Naive thymus-derived CD8-positive, alpha-beta T cell (primary cell): ENCODE measurements at regions not wholly inside any gene's neighbourhood (a gene's known extent, or its start where the extent isn't known, plus 50 kb on each side); places are given as distances from the start of the nearest gene placed in this dataset.

Experiments used
- ATAC-seq, 2 donors: fragments of 150-1000 bp; cut with Tn5 transposase in 1 of 2; sonication (Bioruptor Pico), chemical (Tn5 transposase) in 1 of 2; 1 replicate in 1 of 2; 2 replicates in 1 of 2; pipeline ENCODE4 v1.10.0; 2021; ENCODE audit warnings: mild to moderate bottlenecking in 2 of 2, moderate library complexity in 2 of 2
- POLR2A ChIA-PET: fragments of 350-600 bp; sonication (Branson Sonifier 250); formaldehyde crosslinking; loops from one replicate; lab custom pipeline; 2021; ENCODE audit warnings: antibody characterized with exemption; lab: Charles Lee
- DNase-seq, 10 donors: peaks; one replicate each; pipeline versions ENCODE4 v3.0.0 to v3.0.0-alpha.2; 2020 to 2022
- H3K27ac Mint-ChIP-seq, 10 donors: one replicate each; pipeline ENCODE4 v1.8.0; 2020 to 2022; ENCODE audit warnings: mild to moderate bottlenecking in 10 of 10, mixed read lengths in 10 of 10, moderate library complexity in 4 of 10, inconsistent platforms in 1 of 10
- H3K27me3 Mint-ChIP-seq, 5 donors: one replicate each; pipeline ENCODE4 v1.8.0; 2021 to 2022; ENCODE audit warnings: mixed read lengths in 5 of 5
- H3K36me3 Mint-ChIP-seq, 3 donors: one replicate each; pipeline ENCODE4 v1.8.0; 2020 to 2022; ENCODE audit warnings: mixed read lengths in 3 of 3, mild to moderate bottlenecking in 2 of 3, inconsistent platforms in 1 of 3
- H3K4me1 Mint-ChIP-seq, 4 donors: one replicate each; pipeline ENCODE4 v1.8.0; 2021 to 2022; ENCODE audit warnings: mixed read lengths in 4 of 4
- H3K4me3 Mint-ChIP-seq, 10 donors: one replicate each; pipeline ENCODE4 v1.8.0; 2020 to 2022; ENCODE audit warnings: mild to moderate bottlenecking in 10 of 10, mixed read lengths in 10 of 10, moderate library complexity in 6 of 10, inconsistent platforms in 1 of 10
- H3K9me3 Mint-ChIP-seq, 9 donors: one replicate each; pipeline ENCODE4 v1.8.0; 2020 to 2022; ENCODE audit warnings: mixed read lengths in 9 of 9, mild to moderate bottlenecking in 3 of 9, inconsistent platforms in 1 of 9, moderate library complexity in 1 of 9

GRCh38 chr1:4586611-4587160 is 67.7 kb upstream of the AJAP1 start:
- Mint-ChIP-seq H3K9me3 (no peaks in the 10 kb centered on the region), H3K27ac (no peak overlapping the region), H3K36me3 (no peaks in the 10 kb centered on the region), H3K4me1 (peaks cover 0 to 5% (median 3%) of the 10 kb centered on the region in 4 donors), H3K27me3 (peaks cover 27 to 53% (median 34%) of the 10 kb centered on the region in 5 donors), H3K4me3 (no peak overlapping the region)
- DNase-seq: no peak
- ATAC-seq: no peak
- POLR2A ChIA-PET: no interaction called here

DNA sequence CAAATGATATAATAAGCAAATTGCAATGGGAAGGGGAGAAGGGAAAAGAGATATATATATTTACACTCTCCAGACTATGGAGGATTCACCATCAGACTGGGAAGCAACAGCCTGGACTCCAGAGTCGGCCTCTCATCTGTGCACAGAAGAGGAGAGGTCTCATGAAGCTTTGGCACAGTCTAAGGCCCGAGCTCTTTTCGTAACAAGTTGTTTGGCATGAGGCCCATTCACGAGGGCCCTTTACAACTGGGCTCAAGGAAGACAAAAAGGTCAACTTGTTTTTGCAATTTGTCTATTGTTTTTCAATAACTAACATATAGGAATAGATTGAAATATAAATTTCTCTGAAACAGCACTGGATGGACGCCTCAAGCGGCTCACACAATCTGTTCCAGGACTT is 66.7 kb upstream of the AJAP1 start:
- H3K4me3 Mint-ChIP-seq: no peak overlapping the region
- POLR2A ChIA-PET: no interaction called here
- H3K27me3 Mint-ChIP-seq: peaks cover 27 to 50% (median 33%) of the 10 kb centered on the region in 5 donors
- H3K4me1 Mint-ChIP-seq: peaks cover 0 to 5% (median 3%) of the 10 kb centered on the region in 4 donors
- ATAC-seq (no peak), DNase-seq (no peak)
- no peaks in the 10 kb centered on the region for H3K9me3 Mint-ChIP-seq
- no peaks in the 10 kb centered on the region for H3K36me3 Mint-ChIP-seq
- H3K27ac Mint-ChIP-seq: no peak overlapping the region

GRCh38 chr1:4590756-4591155 is 63.7 kb upstream of the AJAP1 start:
- Mint-ChIP-seq H3K27me3 (peaks cover 12 to 30% (median 14%) of the 10 kb centered on the region in 5 donors), H3K4me1 (no peaks in the 10 kb centered on the region), H3K4me3 (no peak overlapping the region), H3K27ac (no peak overlapping the region), H3K36me3 (no peaks in the 10 kb centered on the region), H3K9me3 (no peaks in the 10 kb centered on the region)
- ATAC-seq (no peak), DNase-seq (no peak)
- POLR2A ChIA-PET: no interaction called here

DNA sequence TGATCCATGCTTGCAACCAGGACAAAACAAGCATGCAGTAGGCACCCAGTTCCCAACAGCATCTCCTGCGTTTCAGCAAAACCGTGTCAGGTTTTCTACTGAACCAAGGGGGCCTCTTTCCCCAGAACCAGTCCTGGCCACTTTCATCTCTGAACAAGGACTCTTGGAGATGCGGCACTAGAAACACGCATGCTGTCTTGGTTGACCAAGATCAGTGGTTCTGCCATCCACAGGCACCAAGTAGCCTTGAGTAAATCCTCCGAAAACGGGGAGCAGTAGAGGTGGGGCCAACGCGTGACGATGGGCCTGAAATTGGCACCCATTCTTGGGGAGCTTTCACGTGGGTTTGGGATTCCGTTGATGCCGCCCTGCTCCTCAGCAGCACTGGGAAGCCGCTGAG is 62.5 kb upstream of the AJAP1 start:
- H3K36me3 Mint-ChIP-seq: no peaks in the 10 kb centered on the region
- POLR2A ChIA-PET: no interaction called here
- no peaks in the 10 kb centered on the region for H3K4me1 Mint-ChIP-seq
- H3K27me3 Mint-ChIP-seq: peaks cover 3 to 19% (median 6%) of the 10 kb centered on the region in 5 donors
- H3K9me3 Mint-ChIP-seq: no peaks in the 10 kb centered on the region
- DNase-seq: no peak
- ATAC-seq: no peak
- no peak overlapping the region for H3K4me3 Mint-ChIP-seq
- no peak overlapping the region for H3K27ac Mint-ChIP-seq

- peaks cover 0 to 14% (median 2%) of the 10 kb centered on the region in 5 donors for H3K27me3 Mint-ChIP-seq
- ATAC-seq (no peak), DNase-seq (no peak)
- H3K27ac Mint-ChIP-seq: peak overlapping the region in 1 of 10 donors; percentile 65
- H3K4me3 Mint-ChIP-seq: no peak overlapping the region
- no peaks in the 10 kb centered on the region for H3K36me3 Mint-ChIP-seq
- no peaks in the 10 kb centered on the region for H3K9me3 Mint-ChIP-seq
- H3K4me1 Mint-ChIP-seq: no peaks in the 10 kb centered on the region
- POLR2A ChIA-PET: no interaction called here
Measured at GRCh38 chr1:4593106-4593505, 61.3 kb upstream of the AJAP1 start.

- no peaks in the 10 kb centered on the region for H3K36me3 Mint-ChIP-seq
- no peak for DNase-seq
- no peak overlapping the region for H3K4me3 Mint-ChIP-seq
- H3K9me3 Mint-ChIP-seq: no peaks in the 10 kb centered on the region
- ATAC-seq: no peak
- peaks cover 0 to 2% (median 0%) of the 10 kb centered on the region in 4 donors for H3K4me1 Mint-ChIP-seq
- POLR2A ChIA-PET: interaction anchor here (0.6 kb wide), 1 partner anchor 686 kb away, joined by 3 read pairs; no protein-coding TSS in a partner anchor
- no peak overlapping the region for H3K27ac Mint-ChIP-seq
- H3K27me3 Mint-ChIP-seq: peaks cover 0 to 7% (median 1%) of the 10 kb centered on the region in 5 donors
Measured at GRCh38 chr1:4594286-4594991, 60.0 kb upstream of the AJAP1 start.

DNA sequence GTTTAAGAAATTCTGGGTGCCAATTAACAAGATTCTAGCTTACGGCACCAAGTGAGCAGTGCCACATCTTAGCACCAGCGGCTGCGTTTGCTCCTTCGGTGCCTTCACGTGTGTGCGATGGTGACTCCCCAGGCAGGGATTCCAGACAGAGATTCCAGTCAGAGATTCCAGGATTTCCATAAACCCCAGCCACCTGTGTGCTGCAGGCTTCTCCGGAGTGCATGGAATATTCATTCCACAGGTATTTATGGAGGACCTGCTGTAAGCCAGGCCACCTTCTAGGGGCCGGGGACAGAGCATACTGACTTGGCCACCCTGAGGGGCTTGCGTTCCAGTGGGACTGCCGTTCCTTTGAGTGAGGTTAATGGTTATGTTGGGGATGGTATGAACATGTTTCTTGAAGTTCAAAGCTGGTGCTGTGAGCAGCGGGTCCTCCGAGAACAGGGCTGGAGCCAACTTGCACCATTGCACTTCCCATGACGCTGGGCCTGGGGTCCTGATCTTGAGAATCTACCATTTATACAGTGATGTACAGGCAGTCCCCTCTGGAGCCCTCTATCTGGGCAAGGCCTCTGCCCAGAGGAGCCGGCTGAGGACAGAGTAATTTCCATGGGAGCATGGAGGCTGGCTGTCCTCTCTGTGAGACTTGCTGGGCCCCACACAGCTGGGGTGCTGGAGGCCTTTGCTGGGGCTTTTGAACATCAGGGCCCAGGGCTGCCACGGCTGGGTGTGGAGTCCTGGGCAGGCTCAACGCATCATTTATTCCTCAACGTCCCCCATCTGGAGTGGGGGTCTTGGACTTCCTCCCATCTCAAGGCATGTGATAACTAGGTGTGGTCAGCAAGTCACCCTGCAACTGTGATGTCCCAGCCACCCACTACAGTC is 58.8 kb upstream of the AJAP1 start:
- DNase-seq (no peak), ATAC-seq (no peak)
- Mint-ChIP-seq H3K4me1 (peaks cover 0 to 2% (median 0%) of the 10 kb centered on the region in 4 donors), H3K9me3 (no peaks in the 10 kb centered on the region), H3K27ac (no peak overlapping the region), H3K4me3 (no peak overlapping the region), H3K27me3 (peaks cover 0 to 9% (median 1%) of the 10 kb centered on the region in 5 donors), H3K36me3 (no peaks in the 10 kb centered on the region)
- POLR2A ChIA-PET: interaction anchor here (0.6 kb wide), 1 partner anchor 688 kb away, joined by 3 read pairs; no protein-coding TSS in a partner anchor

GRCh38 chr1:4596486-4596885 is 57.9 kb upstream of the AJAP1 start:
- Mint-ChIP-seq H3K9me3 (no peaks in the 10 kb centered on the region), H3K4me3 (no peak overlapping the region), H3K27me3 (peaks cover 0 to 11% (median 8%) of the 10 kb centered on the region in 5 donors), H3K4me1 (peaks cover 0 to 2% (median 0%) of the 10 kb centered on the region in 4 donors), H3K27ac (no peak overlapping the region), H3K36me3 (no peaks in the 10 kb centered on the region)
- DNase-seq (no peak), ATAC-seq (no peak)
- POLR2A ChIA-PET: no interaction called here

- Mint-ChIP-seq H3K27ac (no peak overlapping the region), H3K36me3 (no peaks in the 10 kb centered on the region), H3K27me3 (peaks cover 0 to 15% (median 11%) of the 10 kb centered on the region in 5 donors), H3K4me3 (no peak overlapping the region), H3K9me3 (no peaks in the 10 kb centered on the region), H3K4me1 (peaks cover 0 to 2% (median 0%) of the 10 kb centered on the region in 4 donors)
- POLR2A ChIA-PET: no interaction called here
- no peak for DNase-seq
- no peak for ATAC-seq
Measured at GRCh38 chr1:4597020-4597419, 57.4 kb upstream of the AJAP1 start.

DNA sequence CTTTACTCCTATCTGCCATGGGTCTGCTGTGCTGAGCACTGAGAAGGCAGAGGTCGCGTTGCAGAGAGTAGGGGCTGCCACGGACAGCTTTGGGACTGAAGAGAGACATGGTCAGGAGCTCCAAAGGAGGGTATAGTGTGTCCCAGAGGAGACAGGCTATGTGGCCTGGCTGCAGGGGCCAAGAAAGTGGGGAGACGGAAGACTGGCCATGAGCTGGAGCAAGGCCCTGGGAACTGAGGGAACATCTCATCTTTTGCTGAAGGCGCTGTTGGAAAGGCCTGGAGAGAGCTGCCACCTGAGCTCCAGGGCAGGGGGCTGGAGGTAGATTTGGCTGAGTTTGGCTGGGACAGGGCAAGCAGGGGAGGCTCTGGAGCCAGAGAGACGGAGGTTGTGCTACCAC is 55.8 kb upstream of the AJAP1 start:
- Mint-ChIP-seq H3K4me1 (peaks cover 0 to 2% (median 0%) of the 10 kb centered on the region in 4 donors), H3K9me3 (no peaks in the 10 kb centered on the region), H3K27ac (no peak overlapping the region), H3K4me3 (no peak overlapping the region), H3K27me3 (peaks cover 5 to 24% (median 13%) of the 10 kb centered on the region in 5 donors), H3K36me3 (no peaks in the 10 kb centered on the region)
- ATAC-seq (no peak), DNase-seq (no peak)
- POLR2A ChIA-PET: no interaction called here

GRCh38 chr1:4599521-4599920 is 54.9 kb upstream of the AJAP1 start:
- Mint-ChIP-seq H3K27ac (no peak overlapping the region), H3K36me3 (no peaks in the 10 kb centered on the region), H3K4me1 (peaks cover 0 to 2% (median 0%) of the 10 kb centered on the region in 4 donors), H3K9me3 (no peaks in the 10 kb centered on the region), H3K4me3 (no peak overlapping the region), H3K27me3 (peaks cover 6 to 29% (median 13%) of the 10 kb centered on the region in 5 donors)
- POLR2A ChIA-PET: no interaction called here
- no peak for DNase-seq
- no peak for ATAC-seq

DNA sequence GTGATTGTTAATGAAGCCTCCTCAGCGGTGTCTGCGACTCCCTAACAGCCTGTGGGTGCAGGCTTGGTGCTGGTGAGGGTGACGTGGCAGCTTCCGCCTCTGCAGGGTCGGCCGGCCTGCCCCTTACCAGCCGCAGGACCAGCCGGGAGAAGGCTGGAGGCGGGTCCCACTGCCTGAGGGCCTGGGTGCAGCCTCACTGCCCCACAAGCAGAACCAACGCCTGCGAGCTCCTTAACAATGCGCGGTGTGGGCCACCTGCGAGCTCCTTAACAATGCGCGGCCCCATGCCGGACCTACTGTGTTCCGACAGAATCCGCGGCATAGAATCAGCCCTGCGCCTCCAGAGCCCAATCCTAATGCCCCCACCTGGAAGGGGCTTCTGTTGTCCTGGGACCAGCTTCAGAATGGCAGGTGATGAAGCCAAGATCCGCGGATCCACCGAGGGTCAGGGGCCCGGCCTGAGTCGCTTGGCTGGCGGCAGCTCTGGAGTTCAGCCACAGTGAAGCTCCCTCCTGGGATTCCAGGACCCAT is 54.4 kb upstream of the AJAP1 start:
- no peak overlapping the region for H3K27ac Mint-ChIP-seq
- DNase-seq (no peak), ATAC-seq (no peak)
- H3K4me3 Mint-ChIP-seq: no peak overlapping the region
- H3K9me3 Mint-ChIP-seq: no peaks in the 10 kb centered on the region
- peaks cover 5 to 30% (median 14%) of the 10 kb centered on the region in 5 donors for H3K27me3 Mint-ChIP-seq
- peaks cover 0 to 2% (median 0%) of the 10 kb centered on the region in 4 donors for H3K4me1 Mint-ChIP-seq
- POLR2A ChIA-PET: no interaction called here
- H3K36me3 Mint-ChIP-seq: no peaks in the 10 kb centered on the region
